NCI-H1105 treated with DMSO at 0.1 percent for 48 hours (cell line): ENCODE measurements at regions not wholly inside any gene's neighbourhood (a gene's known extent, or its start where the extent isn't known, plus 50 kb on each side); places are given as distances from the start of the nearest gene placed in this dataset.
A peak's percentile ranks its signal among the peaks of the same experiment; 100 is the strongest.

Source experiments
- DNase-seq: peaks from one replicate; lab custom pipeline; 2025; lab: John Stamatoyannopoulos, UW

DNA sequence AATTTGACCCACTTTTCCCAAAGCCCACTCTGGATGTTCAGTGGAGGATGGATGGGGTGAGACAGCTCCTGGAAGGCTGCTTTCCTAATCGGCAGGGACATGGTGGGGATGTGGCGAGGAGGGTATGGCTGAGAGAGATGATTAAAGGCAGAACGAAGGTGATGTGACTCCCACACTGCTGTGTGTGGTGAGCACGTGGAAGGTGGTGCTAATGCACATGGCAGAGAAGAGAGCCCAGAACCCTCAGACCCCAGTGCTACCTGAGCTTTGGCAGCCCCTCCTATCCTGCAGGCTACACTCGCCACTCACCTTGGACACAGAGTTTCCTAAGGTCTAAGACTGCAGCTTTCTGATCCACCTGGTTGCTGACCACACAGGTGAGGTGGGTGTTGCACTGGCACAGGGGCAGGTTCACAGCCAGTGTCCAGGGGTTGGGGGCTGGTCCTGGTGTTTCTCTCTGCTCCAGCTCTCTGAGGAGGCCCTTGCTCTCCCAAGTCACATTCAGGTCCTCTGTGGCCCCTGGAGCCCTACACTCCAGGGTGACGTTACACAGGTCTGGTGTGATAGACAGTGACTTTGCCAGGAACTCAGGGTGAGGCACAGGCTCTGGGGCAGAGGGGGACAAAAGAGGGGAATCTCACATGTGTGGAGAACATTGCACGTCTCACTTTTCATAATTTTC lies 151.4 kb upstream of the ETV3 start:
- DNase-seq = no peak

GRCh38 chr1:157288996-157289395 lies 150.8 kb upstream of the ETV3 start:
- no peak for DNase-seq

DNA sequence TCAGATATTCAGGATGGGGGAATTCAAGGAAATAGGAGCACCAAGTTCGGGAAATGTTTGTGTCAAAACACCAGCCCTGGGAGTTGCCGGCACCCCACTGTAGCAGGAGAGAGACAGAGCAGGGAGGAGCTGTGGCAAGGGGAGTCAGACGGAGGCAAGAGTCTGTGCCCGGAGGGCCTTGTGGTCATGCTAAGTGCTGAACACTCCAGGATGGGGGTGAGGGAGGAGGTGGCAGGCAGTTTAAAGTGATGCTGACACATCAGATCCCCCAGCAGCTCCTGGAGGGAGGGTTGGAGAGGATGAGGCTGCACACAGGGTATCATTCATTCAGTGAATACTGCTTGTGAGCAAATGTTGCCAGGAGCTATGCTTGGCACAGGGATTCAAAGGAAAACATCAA lies 150.3 kb upstream of the ETV3 start:
- DNase-seq = no peak

DNA sequence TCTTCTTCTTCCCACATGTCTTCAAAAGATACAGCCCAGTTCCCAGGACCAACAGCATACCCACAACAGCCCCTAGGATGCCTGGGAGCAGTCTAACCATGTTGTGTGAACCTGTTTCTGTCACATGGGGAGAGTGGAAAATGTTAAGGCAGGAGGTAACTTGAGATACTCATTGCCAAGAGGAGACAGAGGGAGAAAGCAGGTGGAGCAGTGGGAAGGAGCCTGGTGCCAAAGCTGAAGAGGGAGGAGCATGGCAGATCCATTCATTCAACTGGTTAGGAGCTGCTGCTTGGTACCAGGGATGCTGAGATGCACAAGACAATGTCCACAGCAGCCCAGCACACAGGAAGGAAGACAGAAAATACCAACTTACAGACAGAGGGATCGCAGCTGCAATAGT lies 149.8 kb upstream of the ETV3 start:
- no peak for DNase-seq

DNA sequence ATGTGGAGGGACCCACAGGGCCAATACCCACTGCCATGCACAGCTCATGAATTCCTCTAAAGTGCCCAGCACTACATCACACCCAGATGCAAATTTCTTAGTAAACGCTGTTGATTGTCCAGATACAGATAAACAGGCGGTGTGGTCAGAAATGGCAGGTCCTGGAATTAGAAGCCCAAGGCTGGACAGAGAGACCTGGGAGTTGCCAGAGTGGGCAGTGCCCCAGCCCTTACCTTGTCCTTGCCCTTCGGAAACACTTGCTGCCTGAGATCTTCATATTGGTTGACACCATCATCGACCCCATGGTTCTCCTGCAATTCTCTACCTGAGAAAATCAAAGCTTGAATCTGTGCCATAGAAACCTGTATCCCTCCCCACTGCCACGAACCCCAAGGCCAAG lies 149.3 kb upstream of the ETV3 start:
- no peak for DNase-seq

- no peak for DNase-seq
These were observed 148.6 kb upstream of the ETV3 start for GRCh38 chr1:157286646-157287420.

- DNase-seq = no peak
These were observed 147.9 kb upstream of the ETV3 start for GRCh38 chr1:157286096-157286495.

DNA sequence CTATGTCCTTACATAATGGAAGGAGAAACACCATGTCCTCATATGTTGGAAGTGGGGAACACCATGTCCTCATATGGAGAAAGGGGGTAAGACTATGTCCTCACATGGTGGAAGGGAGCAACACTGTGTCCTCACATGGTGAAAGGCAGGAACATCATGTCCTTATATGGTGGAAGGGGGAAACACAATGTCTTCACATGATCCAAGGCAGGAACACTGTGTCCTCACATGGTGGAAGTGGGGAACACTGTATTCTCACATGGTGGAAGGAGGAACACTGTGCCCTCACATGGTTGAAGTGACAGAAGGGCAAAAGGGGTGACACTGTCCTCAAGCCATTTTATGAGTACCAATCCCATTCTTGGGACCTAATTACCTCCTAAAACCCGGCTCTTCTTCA lies 146.3 kb upstream of the ETV3 start:
- no peak for DNase-seq

DNA sequence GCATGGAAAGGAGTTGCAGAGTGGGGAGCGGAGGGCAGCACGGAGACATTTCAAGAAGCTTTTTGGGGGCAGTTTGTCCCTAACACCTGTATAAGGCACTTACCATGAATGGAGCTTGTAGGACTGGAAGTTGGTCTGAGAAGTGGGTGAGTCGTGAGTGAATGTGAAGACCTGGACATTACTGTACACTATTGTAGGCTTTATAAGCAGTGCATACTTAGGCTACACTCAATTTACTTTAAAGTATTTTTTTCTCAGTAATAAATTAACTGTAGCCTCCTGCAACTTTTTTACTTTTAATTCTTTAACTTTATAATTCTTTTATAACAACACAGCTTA lies 141.6 kb upstream of the ETV3 start:
- no peak for DNase-seq

DNA sequence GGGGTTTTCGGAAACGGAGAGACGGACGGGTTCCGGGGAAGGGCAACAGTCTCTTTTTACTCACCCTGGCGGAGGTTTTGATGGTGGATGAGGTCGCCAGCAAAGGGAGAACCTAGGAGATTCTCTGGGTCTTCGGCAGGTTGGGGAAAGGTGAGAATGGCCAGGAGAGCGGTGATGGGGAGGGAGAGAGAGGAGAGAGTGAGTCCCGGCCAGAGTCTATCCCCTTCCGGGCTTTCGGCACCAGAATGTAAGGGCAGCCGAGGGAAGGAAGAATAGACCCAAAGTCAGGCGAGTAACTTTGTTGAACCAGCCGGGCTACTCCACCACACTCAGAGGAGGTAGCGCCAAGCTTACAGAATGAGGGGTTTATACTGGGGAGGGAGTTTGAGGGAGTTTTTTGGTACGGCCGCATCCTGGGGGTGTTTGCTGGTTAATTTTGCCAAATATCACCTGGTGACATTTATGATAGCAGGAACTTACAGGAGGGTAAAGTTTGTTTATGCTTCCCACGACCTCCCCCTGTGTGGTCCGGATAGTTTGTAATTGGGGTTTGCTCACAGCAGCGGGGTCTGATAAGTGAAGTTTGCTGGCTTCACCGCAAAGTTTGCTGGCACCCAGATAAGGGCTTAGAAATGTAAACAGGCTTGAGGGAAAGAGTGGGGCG lies 141.1 kb upstream of the ETV3 start:
- no peak for DNase-seq

- DNase-seq = no peak
These were observed 140.4 kb upstream of the ETV3 start for GRCh38 chr1:157278383-157279137.

DNA sequence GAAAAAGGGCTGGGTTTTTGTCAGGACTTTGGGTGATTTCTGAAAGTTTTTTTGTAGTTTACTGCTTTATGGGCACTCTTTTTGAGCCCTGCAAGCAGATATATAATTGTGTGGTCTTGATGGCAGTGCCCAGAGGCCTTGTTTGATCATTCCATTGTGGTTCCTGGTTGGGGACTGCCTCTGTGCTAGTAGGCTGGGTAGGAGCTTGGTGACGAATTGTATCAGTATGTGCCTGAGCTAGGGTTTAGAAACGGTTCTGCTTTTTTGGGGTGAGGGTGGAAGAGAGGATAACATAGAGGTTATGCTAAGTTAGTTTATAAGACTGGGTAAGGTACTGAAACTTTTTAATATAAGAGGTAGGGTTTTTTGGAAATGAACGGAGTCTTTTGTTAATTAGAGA lies 139.7 kb upstream of the ETV3 start:
- DNase-seq = no peak

- DNase-seq = no peak
These were observed 139.1 kb upstream of the ETV3 start for GRCh38 chr1:157277281-157277680.

GRCh38 chr1:157274698-157275534 lies 136.7 kb upstream of the ETV3 start:
- no peak for DNase-seq

GRCh38 chr1:157272729-157273524 lies 134.7 kb upstream of the ETV3 start:
- DNase-seq = no peak

DNA sequence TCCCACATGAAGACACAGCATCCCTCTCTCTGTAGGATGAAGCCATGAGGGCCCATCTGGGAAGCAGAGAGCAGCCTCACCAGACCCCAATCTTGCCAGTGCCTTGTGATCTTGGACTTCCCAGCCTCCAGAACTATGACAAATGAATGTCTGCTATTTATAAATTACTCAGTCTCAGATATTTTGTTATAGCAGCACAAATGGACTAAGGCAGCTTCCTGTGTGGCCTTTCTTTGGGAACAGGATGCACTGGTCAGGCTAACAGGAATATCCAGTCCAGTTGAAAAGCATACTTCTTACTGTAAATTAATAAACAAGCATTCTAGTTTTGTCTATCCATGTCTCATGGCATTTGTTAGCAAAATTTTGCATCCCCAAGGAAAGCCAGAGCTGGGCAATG lies 134.1 kb upstream of the ETV3 start:
- DNase-seq = no peak

DNA sequence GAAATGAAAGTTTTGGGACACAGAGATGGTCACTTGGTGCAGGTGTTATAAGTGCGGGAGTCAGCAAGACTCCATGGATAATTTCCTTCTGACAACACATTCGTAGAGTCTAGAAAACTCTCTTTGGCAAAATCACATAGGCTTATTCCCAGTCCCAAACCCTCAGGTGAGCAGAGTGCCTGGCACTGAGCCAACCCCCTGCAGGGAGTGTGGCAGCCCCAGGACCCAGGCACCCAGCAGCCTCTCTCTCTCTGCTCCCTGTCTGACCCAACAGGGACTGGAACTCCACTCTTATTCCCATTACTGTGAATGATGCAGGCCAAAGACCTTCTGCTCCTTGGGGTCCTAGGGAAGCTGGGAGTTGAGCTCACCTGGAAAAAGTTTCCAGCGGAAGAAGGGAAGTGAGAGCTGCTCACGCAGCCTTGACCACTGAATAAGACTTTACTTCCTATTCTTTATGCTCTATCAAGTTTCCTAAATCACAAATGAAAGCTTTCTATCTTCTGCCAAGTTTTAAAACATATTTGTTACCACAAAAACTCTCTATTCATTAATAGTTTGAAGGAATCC lies 132.6 kb upstream of the ETV3 start:
- peak; percentile 3 for DNase-seq

DNA sequence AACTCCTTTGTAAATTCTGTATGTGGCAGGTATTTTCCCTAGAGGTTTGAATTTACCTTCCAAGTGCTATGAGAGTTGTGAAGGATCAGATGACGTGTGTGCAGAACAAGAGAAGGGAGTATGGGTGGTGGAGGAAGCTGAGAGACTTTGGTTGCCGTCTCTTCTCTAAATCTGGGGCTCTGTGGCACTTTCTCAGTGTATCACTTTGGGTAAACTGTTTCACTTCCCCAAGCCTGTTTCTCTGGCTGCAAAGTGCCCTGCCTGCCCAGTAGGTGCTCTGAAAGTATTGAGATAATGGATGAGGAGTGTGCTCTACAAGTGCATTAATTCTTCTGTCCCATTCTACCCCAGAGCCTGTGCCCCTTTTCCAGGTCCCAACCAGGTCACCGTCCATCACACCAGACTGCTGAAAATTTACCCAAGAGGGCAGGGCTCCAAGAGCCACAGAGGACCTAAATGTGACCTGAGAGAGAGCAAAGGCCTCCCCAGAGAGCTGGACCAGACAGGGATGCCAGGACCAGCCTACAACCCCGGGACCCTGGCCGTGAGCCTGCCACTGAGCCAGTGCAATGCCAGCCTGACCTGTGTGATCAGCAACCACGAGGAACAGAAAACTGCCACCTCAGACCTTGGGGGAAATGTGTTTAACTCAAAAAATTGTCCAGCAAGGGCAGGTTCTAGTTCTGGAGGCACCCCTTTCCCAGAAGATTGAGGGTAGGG lies 131.6 kb upstream of the ETV3 start:
- no peak for DNase-seq

- DNase-seq = no peak
These were observed 124.7 kb upstream of the ETV3 start for GRCh38 chr1:157262891-157263290.

- DNase-seq = no peak
These were observed 124.2 kb upstream of the ETV3 start for GRCh38 chr1:157262422-157262821.
